Progenitor cell of endocrine pancreas (in vitro differentiated cells): ENCODE measurements at regions not wholly inside any gene's neighbourhood (a gene's known extent, or its start where the extent isn't known, plus 50 kb on each side); places are given as distances from the start of the nearest gene placed in this dataset.
A peak's percentile ranks its signal among the peaks of the same experiment; 100 is the strongest.
"Not testable (repeated sequence)": the region's sequence is repeated elsewhere in the genome, so short reads cannot be mapped to it uniquely, and the experiment has no call there.

Experiments used
- DNase-seq: peaks from one replicate; pipeline ENCODE4 v3.0.0; 2021; ENCODE audit warnings: low spot score; ENCODE audit not compliant: unreplicated experiment
- H3K27ac Mint-ChIP-seq: 2 replicates; pipeline ENCODE4 v1.8.0; 2021; ENCODE audit warnings: mild to moderate bottlenecking, moderate library complexity, mixed read lengths
- H3K27me3 Mint-ChIP-seq: 2 replicates; pipeline ENCODE4 v1.8.0; 2021; ENCODE audit warnings: mixed read lengths
- H3K36me3 Mint-ChIP-seq: 2 replicates; pipeline ENCODE4 v1.8.0; 2022; ENCODE audit warnings: mixed read lengths; ENCODE audit not compliant: insufficient read depth
- H3K4me1 Mint-ChIP-seq: 2 replicates; pipeline ENCODE4 v1.8.0; 2021; ENCODE audit warnings: low read depth, mixed read lengths
- H3K4me3 Mint-ChIP-seq: 2 replicates; pipeline ENCODE4 v1.8.0; 2021; ENCODE audit warnings: low read depth, mild to moderate bottlenecking, moderate library complexity, mixed read lengths
- H3K9me3 Mint-ChIP-seq: 2 replicates; pipeline ENCODE4 v1.8.0; 2021; ENCODE audit warnings: low read depth, mixed read lengths
- CTCF ChIP-seq: fragments of 200-600 bp; sonication (generic); IDR thresholded peaks from one replicate; pipeline ENCODE4 v1.5.0; 2021; ENCODE audit warnings: antibody characterized with exemption, mild to moderate bottlenecking; ENCODE audit not compliant: unreplicated experiment

- no peaks in the 10 kb centered on the region for H3K9me3 Mint-ChIP-seq
- DNase-seq = no peak
- no peaks in the 10 kb centered on the region for H3K36me3 Mint-ChIP-seq
- H3K27me3 Mint-ChIP-seq = no peaks in the 10 kb centered on the region
- H3K27ac Mint-ChIP-seq = peak overlapping the region; percentile 67
- H3K4me1 Mint-ChIP-seq = peaks cover 13% of the 10 kb centered on the region
- no peak for TF ChIP-seq CTCF
- no peak overlapping the region for H3K4me3 Mint-ChIP-seq
These were observed 118.7 kb upstream of the ZNF516 start for GRCh38 chr18:76613755-76614120.

GRCh38 chr18:76613053-76613754 lies 118.2 kb upstream of the ZNF516 start:
- Mint-ChIP-seq H3K36me3 (no peaks in the 10 kb centered on the region), H3K27ac (no peak overlapping the region), H3K4me3 (no peak overlapping the region), H3K27me3 (no peaks in the 10 kb centered on the region), H3K9me3 (no peaks in the 10 kb centered on the region), H3K4me1 (peaks cover 8% of the 10 kb centered on the region)
- no peak for TF ChIP-seq CTCF
- DNase-seq = no peak

GRCh38 chr18:76611750-76612045 lies 116.7 kb upstream of the ZNF516 start:
- H3K9me3 Mint-ChIP-seq, H3K4me1 Mint-ChIP-seq, H3K36me3 Mint-ChIP-seq, DNase-seq, H3K27ac Mint-ChIP-seq, H3K27me3 Mint-ChIP-seq, H3K4me3 Mint-ChIP-seq: not testable (repeated sequence)

GRCh38 chr18:76610933-76611749 lies 116.1 kb upstream of the ZNF516 start:
- Mint-ChIP-seq H3K36me3 (no peaks in the 10 kb centered on the region), H3K9me3 (no peaks in the 10 kb centered on the region), H3K27me3 (no peaks in the 10 kb centered on the region), H3K4me1 (peaks cover 3% of the 10 kb centered on the region), H3K27ac (no peak overlapping the region), H3K4me3 (no peak overlapping the region)
- DNase-seq = no peak
- no peak for TF ChIP-seq CTCF

GRCh38 chr18:76610012-76610411 lies 115.0 kb upstream of the ZNF516 start:
- Mint-ChIP-seq H3K36me3 (no peaks in the 10 kb centered on the region), H3K27ac (no peak overlapping the region), H3K9me3 (no peaks in the 10 kb centered on the region), H3K27me3 (no peaks in the 10 kb centered on the region), H3K4me3 (no peak overlapping the region), H3K4me1 (peaks cover 3% of the 10 kb centered on the region)
- no peak for TF ChIP-seq CTCF
- no peak for DNase-seq

GRCh38 chr18:76605341-76605929 lies 110.4 kb upstream of the ZNF516 start:
- Mint-ChIP-seq H3K27ac (no peak overlapping the region), H3K36me3 (no peaks in the 10 kb centered on the region), H3K4me1 (no peaks in the 10 kb centered on the region), H3K27me3 (no peaks in the 10 kb centered on the region), H3K9me3 (no peaks in the 10 kb centered on the region), H3K4me3 (no peak overlapping the region)
- no peak for DNase-seq
- TF ChIP-seq CTCF = no peak
